Transverse colon (tissue), 4 donors: ENCODE measurements at regions not wholly inside any gene's neighbourhood (a gene's known extent, or its start where the extent isn't known, plus 50 kb on each side); places are given as distances from the start of the nearest gene placed in this dataset.

ENCODE experiments used
- DNase-seq: peaks from one replicate; pipeline ENCODE4 v3.0.0-alpha.2; 2019
- H3K27ac ChIP-seq, 4 donors: fragments of 200-600 bp; sonication (generic); 2 replicates each; pipeline ENCODE4 v1.5.1; 2016 to 2018; ENCODE audit warnings: inconsistent platforms in 4 of 4
- H3K27me3 ChIP-seq: fragments of 200-600 bp; sonication (generic); 2 replicates; pipeline ENCODE4 v1.5.1; 2017; ENCODE audit warnings: inconsistent platforms
- H3K36me3 ChIP-seq, 4 donors: fragments of 200-600 bp; sonication (generic); 2 replicates each; pipeline ENCODE4 v1.5.1; 2017 to 2019; ENCODE audit warnings: inconsistent platforms in 4 of 4
- H3K4me1 ChIP-seq, 4 donors: fragments of 200-600 bp; sonication (generic); 2 replicates each; pipeline ENCODE4 v1.5.1; 2017 to 2020; ENCODE audit warnings: inconsistent platforms in 4 of 4
- H3K4me3 ChIP-seq, 4 donors: fragments of 200-600 bp; sonication (generic); 1 replicate in 1 of 4; 2 replicates in 3 of 4; pipeline versions ENCODE4 v1.5.1 to v1.6.1; 2017 to 2019; ENCODE audit warnings: inconsistent platforms in 4 of 4
- H3K9me3 ChIP-seq, 2 donors: fragments of 200-600 bp; sonication (generic); 2 replicates each; pipeline ENCODE4 v1.5.1; 2017 to 2019; ENCODE audit warnings: inconsistent platforms in 2 of 2
- EP300 ChIP-seq: sonication (generic); formaldehyde crosslinking; IDR thresholded peaks from one replicate; pipeline ENCODE4 v1.6.1; 2017; ENCODE audit warnings: antibody characterized with exemption, low read depth
- POLR2A ChIP-seq: fragments of 450-650 bp; IDR thresholded peaks from one replicate; pipeline ENCODE4 v1.6.1; 2016; ENCODE audit warnings: antibody characterized with exemption, mild to moderate bottlenecking, moderate library complexity
- POLR2AphosphoS5 ChIP-seq, 3 donors: sonication (generic); formaldehyde crosslinking; IDR thresholded peaks; one replicate each; pipeline ENCODE4 v1.6.1; 2016; ENCODE audit warnings: antibody characterized with exemption in 3 of 3
- WGBS, 2 donors: methylation state at CpG; one replicate each; pipeline ENCODE4 v1.1.5; 2018; ENCODE audit warnings: low coverage in 1 of 2; 5-methylcytosine and 5-hydroxymethylcytosine counted together
- in situ Hi-C, 4 donors: fragments of 200-750 bp; cut with MboI; loops; one replicate each; pipeline versions ENCODE4 v1.15.0 to v1.15.1; 2017; ENCODE audit warnings: low sequenced_read_pairs in 3 of 4, low pct_ligation_motif_present in 1 of 4, low pct_unique_long_range_greater_than_20kb in 1 of 4
- intact Hi-C: fragments of 100-400 bp; cut with DNase I; formaldehyde crosslinking; loops from one replicate; pipeline ENCODE4 v1.15.1; 2023; ENCODE audit warnings: low total_unique reads
- TF ChIP-seq, protein P1 (sequence below), 5 experiments: fragments of 200-600 bp in 3 of 5; fragments of 450-650 bp in 2 of 5; sonication (generic) in 3 of 5; IDR thresholded peaks; 1 replicate in 2 of 5; 2 replicates in 3 of 5; pipeline ENCODE4 v1.5.1; 2016 to 2017; ENCODE audit warnings: antibody characterized with exemption in 5 of 5, inconsistent platforms in 3 of 5, mild to moderate bottlenecking in 2 of 5, moderate library complexity in 1 of 5

DNA sequence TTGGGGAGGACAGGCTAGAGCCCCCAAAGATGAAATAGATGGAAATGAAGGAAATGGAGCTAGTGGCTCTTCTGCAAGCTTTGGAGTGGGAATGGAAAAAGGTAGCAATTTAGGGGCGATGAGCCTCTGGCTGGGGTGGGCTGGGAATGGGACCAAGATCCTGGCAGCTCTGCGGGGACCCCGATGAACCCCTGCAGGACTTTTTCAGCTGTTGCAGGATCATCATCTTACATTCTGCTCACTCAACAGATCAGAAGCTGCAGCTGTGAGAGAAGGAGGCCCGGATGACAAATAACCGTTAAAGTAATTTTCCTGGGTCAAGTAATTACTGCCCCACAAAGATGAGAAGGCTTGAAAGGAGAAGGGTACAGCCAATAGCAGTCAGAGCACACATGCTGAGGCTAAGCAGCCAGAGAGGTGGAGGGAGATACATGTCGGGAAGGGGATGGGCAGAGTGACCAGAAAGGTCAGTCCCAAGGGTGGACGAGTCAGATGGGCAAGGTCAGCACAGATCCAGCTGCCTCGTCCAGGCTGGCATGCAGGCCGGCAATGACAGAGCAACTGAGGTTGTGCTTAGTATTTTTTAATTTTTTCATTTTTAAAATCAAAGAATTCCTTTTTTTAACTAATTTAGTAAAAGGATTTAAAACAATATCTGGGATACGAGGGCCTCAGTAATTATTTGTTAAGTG, 245.0 kb upstream of the RAB6C start:
- WGBS, 2 donors = 90 to 91% methylated on average over 8 to 10 of the region's 10 CpGs
- H3K4me3 ChIP-seq = no peak overlapping the region
- no peak for DNase-seq
- H3K4me1 ChIP-seq = no peaks in the 10 kb centered on the region
- intact Hi-C loops (no loop called here), in situ Hi-C loops (no loop called here)
- no peaks in the 10 kb centered on the region for H3K27me3 ChIP-seq
- no peaks in the 10 kb centered on the region for H3K36me3 ChIP-seq
- TF ChIP-seq POLR2AphosphoS5 (IDR thresholded peaks at IDR 0.05) = no peak
- TF ChIP-seq, protein P1, sequence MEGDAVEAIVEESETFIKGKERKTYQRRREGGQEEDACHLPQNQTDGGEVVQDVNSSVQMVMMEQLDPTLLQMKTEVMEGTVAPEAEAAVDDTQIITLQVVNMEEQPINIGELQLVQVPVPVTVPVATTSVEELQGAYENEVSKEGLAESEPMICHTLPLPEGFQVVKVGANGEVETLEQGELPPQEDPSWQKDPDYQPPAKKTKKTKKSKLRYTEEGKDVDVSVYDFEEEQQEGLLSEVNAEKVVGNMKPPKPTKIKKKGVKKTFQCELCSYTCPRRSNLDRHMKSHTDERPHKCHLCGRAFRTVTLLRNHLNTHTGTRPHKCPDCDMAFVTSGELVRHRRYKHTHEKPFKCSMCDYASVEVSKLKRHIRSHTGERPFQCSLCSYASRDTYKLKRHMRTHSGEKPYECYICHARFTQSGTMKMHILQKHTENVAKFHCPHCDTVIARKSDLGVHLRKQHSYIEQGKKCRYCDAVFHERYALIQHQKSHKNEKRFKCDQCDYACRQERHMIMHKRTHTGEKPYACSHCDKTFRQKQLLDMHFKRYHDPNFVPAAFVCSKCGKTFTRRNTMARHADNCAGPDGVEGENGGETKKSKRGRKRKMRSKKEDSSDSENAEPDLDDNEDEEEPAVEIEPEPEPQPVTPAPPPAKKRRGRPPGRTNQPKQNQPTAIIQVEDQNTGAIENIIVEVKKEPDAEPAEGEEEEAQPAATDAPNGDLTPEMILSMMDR (IDR thresholded peaks at IDR 0.05) = no peak
- TF ChIP-seq POLR2A = no peak
- TF ChIP-seq EP300 = no peak
- no peaks in the 10 kb centered on the region for H3K9me3 ChIP-seq
- no peak overlapping the region for H3K27ac ChIP-seq

DNA sequence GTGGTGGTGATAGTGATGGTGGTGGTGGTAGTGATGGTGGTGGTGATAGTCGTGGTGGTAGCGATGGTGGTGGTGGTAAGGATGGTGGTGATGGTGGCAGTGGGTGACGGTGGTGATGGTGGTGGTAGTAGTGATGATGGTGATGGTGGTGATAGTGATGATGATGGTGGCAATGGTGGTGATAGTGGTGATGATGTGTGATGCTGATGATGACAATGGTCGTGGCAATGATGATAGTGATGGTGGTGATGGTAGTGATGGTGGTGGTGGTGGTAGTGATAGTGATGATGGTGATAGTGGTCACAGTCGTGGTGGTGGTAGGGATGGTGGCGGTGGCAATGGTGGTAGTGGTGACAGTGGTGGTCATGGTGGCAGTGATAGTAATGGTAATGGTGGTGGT, 243.9 kb upstream of the RAB6C start:
- Histone ChIP-seq H3K4me3 (no peak overlapping the region), H3K36me3 (no peaks in the 10 kb centered on the region), H3K27me3 (no peaks in the 10 kb centered on the region), H3K4me1 (no peaks in the 10 kb centered on the region), H3K27ac (no peak overlapping the region), H3K9me3 (no peaks in the 10 kb centered on the region)
- DNase-seq = no peak
- TF ChIP-seq, protein P1 (IDR thresholded peaks at IDR 0.05) = no peak
- TF ChIP-seq POLR2A = no peak
- intact Hi-C loops = no loop called here
- in situ Hi-C loops = no loop called here
- WGBS, 2 donors = 93 to 94% methylated on average over 5 of the region's 6 CpGs

DNA sequence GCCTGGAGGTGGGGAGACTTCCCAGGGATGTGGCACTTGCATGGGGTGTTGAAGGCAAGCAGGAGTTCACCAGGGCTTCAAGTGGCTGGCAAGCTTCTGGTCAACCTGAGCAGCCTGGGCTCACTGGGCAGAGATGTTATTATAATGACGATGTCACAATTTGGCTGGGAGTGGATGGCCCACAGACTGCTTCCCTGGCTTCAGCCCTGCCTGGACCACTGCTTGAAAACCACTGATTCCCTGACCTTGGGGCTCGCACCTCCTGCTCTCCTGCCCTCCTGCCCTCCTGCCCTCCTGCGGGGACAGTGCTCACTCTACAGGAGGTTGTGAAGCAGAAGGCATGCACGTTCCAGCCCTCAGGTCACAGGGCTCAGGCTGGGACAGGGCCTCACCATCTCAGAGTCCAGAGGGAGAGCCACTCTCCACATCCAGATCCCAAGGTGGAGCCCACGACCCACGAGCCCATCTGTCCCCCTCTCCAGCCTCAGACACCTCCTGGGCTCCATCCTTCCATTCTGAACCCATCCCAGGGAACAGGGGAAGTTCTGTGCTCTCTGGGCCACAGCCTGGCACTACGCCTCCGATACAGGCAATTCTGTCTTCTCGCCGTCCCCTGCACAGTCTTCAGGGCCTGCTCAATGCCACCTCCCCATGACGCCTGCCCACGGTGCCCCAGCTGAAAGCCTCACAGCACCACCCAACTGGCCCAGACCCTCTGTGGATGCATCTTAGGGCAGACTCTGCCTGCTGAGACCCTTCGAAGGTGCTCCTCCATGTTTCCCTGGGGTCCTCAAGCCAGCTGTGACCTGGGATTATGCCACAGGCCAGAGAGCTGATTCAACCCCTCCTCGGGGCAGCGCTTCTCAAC, 241.6 kb upstream of the RAB6C start:
- Histone ChIP-seq H3K36me3 (no peaks in the 10 kb centered on the region), H3K9me3 (no peaks in the 10 kb centered on the region), H3K4me1 (no peaks in the 10 kb centered on the region), H3K27ac (no peak overlapping the region), H3K4me3 (no peak overlapping the region), H3K27me3 (no peaks in the 10 kb centered on the region)
- DNase-seq = no peak
- in situ Hi-C loops = no loop called here
- TF ChIP-seq POLR2A (no peak), EP300 (no peak), POLR2AphosphoS5 (IDR thresholded peaks at IDR 0.05) (no peak)
- TF ChIP-seq, protein P1 (IDR thresholded peaks at IDR 0.05) = no peak
- intact Hi-C loops = no loop called here
- WGBS, 2 donors = 77% methylated on average over 15 of the region's 15 CpGs; no CpG with 5 or more reads in 1 of the 2 donors

DNA sequence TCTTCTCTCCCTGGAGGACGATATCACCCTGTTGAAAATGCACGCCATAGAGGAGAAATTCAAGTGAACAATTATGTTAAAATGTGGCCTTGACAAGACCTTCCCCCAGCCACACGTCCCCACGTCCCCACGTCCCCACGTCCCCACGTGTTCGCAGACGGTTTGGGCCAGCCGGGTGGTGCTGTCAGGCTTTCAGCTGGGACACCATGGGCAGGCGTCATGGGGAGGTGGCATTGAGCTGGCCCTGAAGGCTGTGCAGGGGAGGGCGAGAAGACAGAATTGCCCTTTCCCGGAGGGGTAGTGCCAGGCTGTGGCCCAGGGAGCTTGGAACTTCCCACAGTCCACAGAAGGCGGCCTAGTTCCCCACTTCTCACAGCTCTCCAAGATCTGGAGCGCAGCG, 240.7 kb upstream of the RAB6C start:
- TF ChIP-seq POLR2AphosphoS5 (IDR thresholded peaks at IDR 0.05) (no peak), POLR2A (no peak), EP300 (no peak)
- TF ChIP-seq, protein P1 (IDR thresholded peaks at IDR 0.05) = no peak
- Histone ChIP-seq H3K9me3 (no peaks in the 10 kb centered on the region), H3K27ac (no peak overlapping the region), H3K27me3 (no peaks in the 10 kb centered on the region), H3K4me1 (no peaks in the 10 kb centered on the region), H3K36me3 (no peaks in the 10 kb centered on the region), H3K4me3 (no peak overlapping the region)
- intact Hi-C loops (no loop called here), in situ Hi-C loops (no loop called here)
- WGBS, 2 donors = 90 to 94% methylated on average over 2 to 16 of the region's 16 CpGs
- no peak for DNase-seq
